ENCODE measurements at regions not wholly inside any gene's neighbourhood (a gene's known extent, or its start where the extent isn't known, plus 50 kb on each side); places are given as distances from the start of the nearest gene placed in this dataset.
"Not testable (repeated sequence)": the region's sequence is repeated elsewhere in the genome, so short reads cannot be mapped to it uniquely, and the experiment has no call there.

DNA sequence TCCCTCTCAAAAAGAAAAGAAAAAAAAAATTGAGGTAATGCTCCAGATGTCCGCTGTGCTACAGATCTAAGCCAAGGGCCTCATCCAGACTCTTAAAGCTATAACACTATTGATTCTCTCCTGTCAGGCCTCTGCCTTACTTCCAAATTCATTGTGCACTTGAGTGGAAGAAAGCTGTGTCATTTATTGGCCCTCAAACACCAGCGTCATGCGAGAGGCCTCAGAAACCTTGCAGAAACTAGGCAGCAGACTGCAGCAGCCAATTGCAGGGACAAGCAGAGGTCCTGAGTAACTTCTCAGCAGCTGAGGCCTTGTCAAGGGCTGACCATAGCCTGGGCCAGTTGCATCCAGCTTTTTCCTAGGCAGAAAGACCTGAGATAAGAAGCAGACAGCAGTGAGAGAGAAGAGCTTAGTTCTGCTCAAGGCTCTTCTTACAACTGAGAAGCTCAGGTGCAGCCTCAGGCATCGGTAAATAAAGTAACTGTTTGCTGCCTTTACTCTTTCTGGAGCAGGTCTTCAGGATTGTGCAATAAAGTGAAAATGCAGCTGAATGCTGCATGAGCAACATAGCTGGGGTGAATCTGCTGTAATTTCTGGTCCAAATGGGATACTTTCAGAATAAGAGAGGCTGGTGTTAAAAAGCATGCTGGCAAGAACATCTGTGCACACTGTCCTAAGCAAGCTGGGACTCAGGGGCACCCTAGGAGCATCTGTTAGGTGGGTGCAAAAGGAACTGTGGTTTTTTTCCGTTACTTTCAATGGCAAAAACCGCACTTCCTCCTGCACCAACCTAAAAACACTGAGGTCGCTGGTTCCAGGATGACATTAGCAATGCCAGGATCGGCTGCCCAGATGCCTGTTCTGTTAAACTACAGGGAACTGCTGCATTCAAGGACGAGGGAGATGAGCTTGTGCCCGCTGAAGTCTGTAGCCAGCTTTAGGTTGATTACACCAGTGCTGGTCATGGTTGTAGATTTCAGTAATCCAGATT, 181.8 kb upstream of the PFKP start:
- Histone ChIP-seq H3K9me3 (ENCODE audit: insufficient read depth, low read length) (no peaks in the 10 kb centered on the region), H3K36me3 (ENCODE audit: low read length) (no peaks in the 10 kb centered on the region), H2AFZ (ENCODE audit: low read depth, low read length, severe bottlenecking) (no peak overlapping the region), H3K9me2 (replicated peaks; ENCODE audit: insufficient read depth, low read length) (no peaks in the 10 kb centered on the region), H3F3A (ENCODE audit: insufficient read depth) (no peaks in the 10 kb centered on the region), H3K4me2 (ENCODE audit: low read depth, low read length, poor library complexity, severe bottlenecking) (no peak overlapping the region), H3K9ac (ENCODE audit: low read length) (no peak overlapping the region), H4K20me1 (ENCODE audit: low read depth, low read length) (no peaks in the 10 kb centered on the region), H3K27me3 (ENCODE audit: low read length) (no peaks in the 10 kb centered on the region), H3K4me3 (ENCODE audit: insufficient read depth, low read length, poor library complexity, severe bottlenecking) (no peak overlapping the region), H3K27ac (ENCODE audit: low read depth, low read length) (no peak overlapping the region), H3K79me2 (ENCODE audit: insufficient read depth, low read length) (no peaks in the 10 kb centered on the region)
- TF ChIP-seq EZH2phosphoT487 (conservative IDR thresholded peaks at IDR 0.05; ENCODE audit: low read length), result no peak
- TF ChIP-seq, protein P1, sequence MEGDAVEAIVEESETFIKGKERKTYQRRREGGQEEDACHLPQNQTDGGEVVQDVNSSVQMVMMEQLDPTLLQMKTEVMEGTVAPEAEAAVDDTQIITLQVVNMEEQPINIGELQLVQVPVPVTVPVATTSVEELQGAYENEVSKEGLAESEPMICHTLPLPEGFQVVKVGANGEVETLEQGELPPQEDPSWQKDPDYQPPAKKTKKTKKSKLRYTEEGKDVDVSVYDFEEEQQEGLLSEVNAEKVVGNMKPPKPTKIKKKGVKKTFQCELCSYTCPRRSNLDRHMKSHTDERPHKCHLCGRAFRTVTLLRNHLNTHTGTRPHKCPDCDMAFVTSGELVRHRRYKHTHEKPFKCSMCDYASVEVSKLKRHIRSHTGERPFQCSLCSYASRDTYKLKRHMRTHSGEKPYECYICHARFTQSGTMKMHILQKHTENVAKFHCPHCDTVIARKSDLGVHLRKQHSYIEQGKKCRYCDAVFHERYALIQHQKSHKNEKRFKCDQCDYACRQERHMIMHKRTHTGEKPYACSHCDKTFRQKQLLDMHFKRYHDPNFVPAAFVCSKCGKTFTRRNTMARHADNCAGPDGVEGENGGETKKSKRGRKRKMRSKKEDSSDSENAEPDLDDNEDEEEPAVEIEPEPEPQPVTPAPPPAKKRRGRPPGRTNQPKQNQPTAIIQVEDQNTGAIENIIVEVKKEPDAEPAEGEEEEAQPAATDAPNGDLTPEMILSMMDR (IDR thresholded peaks at IDR 0.05; ENCODE audit: insufficient read depth, low read length, poor library complexity, severe bottlenecking), result no peak

DNA sequence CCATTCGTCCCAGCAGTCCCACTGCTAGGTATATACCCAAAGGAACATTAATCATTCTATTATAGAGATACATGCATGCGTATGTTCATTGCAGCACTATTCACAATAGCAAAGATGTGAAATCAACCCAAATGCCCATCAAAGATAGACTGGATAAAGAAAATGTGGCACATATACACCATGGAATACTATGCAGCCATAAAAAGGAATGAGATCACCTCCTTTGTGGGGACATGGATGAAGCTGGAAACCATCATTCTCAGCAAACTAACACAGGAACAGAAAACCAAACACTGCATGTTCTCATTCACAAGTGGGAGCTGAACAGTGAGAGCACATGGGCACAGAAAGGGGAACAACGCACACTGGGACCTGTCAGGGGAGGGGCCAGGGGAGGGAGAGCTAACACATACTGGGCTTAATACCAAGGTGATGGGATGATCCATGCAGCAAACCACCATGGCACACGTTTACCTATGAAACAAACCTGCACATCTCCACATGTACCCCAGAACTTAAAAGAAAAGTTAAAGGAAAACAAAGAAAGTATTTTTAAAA, 183.3 kb upstream of the PFKP start:
- H3K9ac ChIP-seq (ENCODE audit: low read length); H3F3A ChIP-seq (ENCODE audit: insufficient read depth); H3K9me3 ChIP-seq (ENCODE audit: insufficient read depth, low read length); H3K4me2 ChIP-seq (ENCODE audit: low read depth, low read length, poor library complexity, severe bottlenecking); H3K27me3 ChIP-seq (ENCODE audit: low read length); H3K79me2 ChIP-seq (ENCODE audit: insufficient read depth, low read length); H3K4me3 ChIP-seq (ENCODE audit: insufficient read depth, low read length, poor library complexity, severe bottlenecking); H3K9me2 ChIP-seq (replicated peaks; ENCODE audit: insufficient read depth, low read length); H3K27ac ChIP-seq (ENCODE audit: low read depth, low read length); H2AFZ ChIP-seq (ENCODE audit: low read depth, low read length, severe bottlenecking); H4K20me1 ChIP-seq (ENCODE audit: low read depth, low read length); H3K36me3 ChIP-seq (ENCODE audit: low read length): not testable (repeated sequence)

DNA sequence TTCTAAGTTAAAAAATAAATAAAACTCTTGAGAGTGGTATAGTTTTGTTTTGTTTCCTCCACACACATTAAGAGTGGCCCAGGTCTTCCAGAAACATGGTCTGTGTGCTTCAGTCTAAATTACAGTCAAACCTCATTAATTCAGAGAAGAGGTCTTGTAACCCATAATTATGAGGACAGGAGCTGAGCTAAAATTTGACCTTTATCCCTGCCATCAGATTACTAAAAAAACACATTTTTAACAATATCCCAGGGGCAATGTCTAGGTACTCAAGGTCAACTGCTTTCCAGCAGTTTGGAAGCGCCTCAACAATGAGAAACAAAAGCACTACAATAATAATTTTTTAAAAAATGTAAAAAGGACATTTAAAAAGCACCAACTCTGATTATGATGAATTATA, 184.1 kb upstream of the PFKP start:
- no peaks in the 10 kb centered on the region for H3K27me3 ChIP-seq (ENCODE audit: low read length)
- no peak overlapping the region for H3K27ac ChIP-seq (ENCODE audit: low read depth, low read length)
- H3K36me3 ChIP-seq (ENCODE audit: low read length), result no peaks in the 10 kb centered on the region
- no peaks in the 10 kb centered on the region for H4K20me1 ChIP-seq (ENCODE audit: low read depth, low read length)
- H3K4me2 ChIP-seq (ENCODE audit: low read depth, low read length, poor library complexity, severe bottlenecking), result no peak overlapping the region
- H2AFZ ChIP-seq (ENCODE audit: low read depth, low read length, severe bottlenecking), result no peak overlapping the region
- no peaks in the 10 kb centered on the region for H3F3A ChIP-seq (ENCODE audit: insufficient read depth)
- no peaks in the 10 kb centered on the region for H3K9me3 ChIP-seq (ENCODE audit: insufficient read depth, low read length)
- no peak overlapping the region for H3K9ac ChIP-seq (ENCODE audit: low read length)
- no peak for TF ChIP-seq EZH2phosphoT487 (conservative IDR thresholded peaks at IDR 0.05; ENCODE audit: low read length)
- TF ChIP-seq, protein P1 (IDR thresholded peaks at IDR 0.05; ENCODE audit: insufficient read depth, low read length, poor library complexity, severe bottlenecking), result no peak
- H3K9me2 ChIP-seq (replicated peaks; ENCODE audit: insufficient read depth, low read length), result no peaks in the 10 kb centered on the region
- no peak overlapping the region for H3K4me3 ChIP-seq (ENCODE audit: insufficient read depth, low read length, poor library complexity, severe bottlenecking)
- no peaks in the 10 kb centered on the region for H3K79me2 ChIP-seq (ENCODE audit: insufficient read depth, low read length)

DNA sequence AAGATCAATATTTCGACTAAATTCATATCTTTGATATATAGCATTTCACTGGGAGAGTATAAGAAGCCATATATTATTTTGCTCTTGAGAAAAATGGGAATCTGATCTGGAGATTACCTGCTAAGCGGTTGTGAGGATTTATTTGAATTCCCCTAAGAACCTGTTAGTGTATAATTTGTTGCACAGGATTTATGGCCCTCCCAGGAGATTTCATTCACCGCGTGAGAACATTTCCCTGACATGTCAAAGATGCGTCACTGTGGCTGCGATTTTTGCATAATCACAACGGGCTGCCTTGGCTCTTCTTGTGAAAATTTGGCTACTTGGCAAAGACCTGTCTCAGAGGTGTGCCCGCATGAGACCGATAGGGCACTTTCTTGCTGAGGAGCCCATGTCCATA, 184.7 kb upstream of the PFKP start:
- H2AFZ ChIP-seq (ENCODE audit: low read depth, low read length, severe bottlenecking), result no peak overlapping the region
- H3K27ac ChIP-seq (ENCODE audit: low read depth, low read length), result no peak overlapping the region
- H3F3A ChIP-seq (ENCODE audit: insufficient read depth), result no peaks in the 10 kb centered on the region
- H3K36me3 ChIP-seq (ENCODE audit: low read length), result no peaks in the 10 kb centered on the region
- H3K9ac ChIP-seq (ENCODE audit: low read length), result no peak overlapping the region
- H3K9me2 ChIP-seq (replicated peaks; ENCODE audit: insufficient read depth, low read length), result no peaks in the 10 kb centered on the region
- H3K27me3 ChIP-seq (ENCODE audit: low read length), result no peaks in the 10 kb centered on the region
- TF ChIP-seq, protein P1 (IDR thresholded peaks at IDR 0.05; ENCODE audit: insufficient read depth, low read length, poor library complexity, severe bottlenecking), result no peak
- no peak for TF ChIP-seq EZH2phosphoT487 (conservative IDR thresholded peaks at IDR 0.05; ENCODE audit: low read length)
- H4K20me1 ChIP-seq (ENCODE audit: low read depth, low read length), result no peaks in the 10 kb centered on the region
- H3K79me2 ChIP-seq (ENCODE audit: insufficient read depth, low read length), result no peaks in the 10 kb centered on the region
- H3K9me3 ChIP-seq (ENCODE audit: insufficient read depth, low read length), result no peaks in the 10 kb centered on the region
- H3K4me3 ChIP-seq (ENCODE audit: insufficient read depth, low read length, poor library complexity, severe bottlenecking), result no peak overlapping the region
- H3K4me2 ChIP-seq (ENCODE audit: low read depth, low read length, poor library complexity, severe bottlenecking), result no peak overlapping the region

All from SU-DHL-6 (cell line).